GM23338 (cell line): ENCODE measurements at regions not wholly inside any gene's neighbourhood (a gene's known extent, or its start where the extent isn't known, plus 50 kb on each side); places are given as distances from the start of the nearest gene placed in this dataset. TPM values are rescaled to one million over a fixed set of nuclear protein-coding genes. Genes with fewer than 3 reads are reported as not detected.

Experiments
- ATAC-seq: fragments of 200-7000 bp; cut with Tn5 transposase; 3 replicates; pipeline ENCODE4 v1.9.1; 2020
- DNase-seq: peaks from one replicate; pipeline ENCODE4 v3.0.0-alpha.2; 2015; ENCODE audit warnings: low spot score
- H2AFZ ChIP-seq: fragments of 200-600 bp; sonication (generic); 2 replicates; pipeline ENCODE4 v1.8.0; 2016; ENCODE audit warnings: antibody characterized with exemption, mild to moderate bottlenecking, moderate library complexity
- H3F3A ChIP-seq: fragments of 200-600 bp; sonication (generic); replicated peaks from 2 replicates; pipeline ENCODE4 v1.8.0; 2017; ENCODE audit warnings: antibody characterized with exemption, mixed run types, low read depth
- H3K27ac ChIP-seq: fragments of 200-600 bp; sonication (generic); 2 replicates; pipeline ENCODE4 v1.6.1; 2016; ENCODE audit warnings: low read depth
- H3K27me3 ChIP-seq: fragments of 200-600 bp; sonication (generic); 2 replicates; pipeline ENCODE4 v1.8.0; 2016; ENCODE audit warnings: mild to moderate bottlenecking, mixed run types, moderate library complexity; ENCODE audit not compliant: insufficient read depth
- H3K36me3 ChIP-seq: fragments of 200-600 bp; sonication (generic); 2 replicates; pipeline ENCODE4 v1.8.0; 2016; ENCODE audit warnings: mild to moderate bottlenecking; ENCODE audit not compliant: insufficient read depth
- H3K4me1 ChIP-seq: fragments of 200-600 bp; sonication (generic); 2 replicates; pipeline ENCODE4 v1.8.0; 2016; ENCODE audit warnings: mild to moderate bottlenecking, moderate library complexity; ENCODE audit not compliant: insufficient read depth
- H3K4me2 ChIP-seq: fragments of 200-600 bp; sonication (generic); 2 replicates; pipeline ENCODE4 v1.7.1; 2017; ENCODE audit warnings: mixed run types
- H3K4me3 ChIP-seq: fragments of 200-600 bp; sonication (generic); 2 replicates; pipeline ENCODE4 v1.6.1; 2016; ENCODE audit warnings: mixed run types
- H3K79me2 ChIP-seq: fragments of 200-600 bp; sonication (generic); replicated peaks from 2 replicates; pipeline ENCODE4 v1.8.0; 2017; ENCODE audit warnings: mild to moderate bottlenecking; ENCODE audit not compliant: insufficient read depth
- H3K9me2 ChIP-seq: fragments of 200-600 bp; sonication (generic); 2 replicates; pipeline ENCODE4 v1.8.0; 2017; ENCODE audit not compliant: insufficient read depth
- H4K20me1 ChIP-seq: fragments of 200-600 bp; sonication (generic); replicated peaks from 2 replicates; pipeline ENCODE4 v1.8.0; 2017; ENCODE audit warnings: mild to moderate bottlenecking; ENCODE audit not compliant: insufficient read depth
- H3K27ac Mint-ChIP-seq: 2 replicates; pipeline ENCODE4 v1.8.0; 2020; ENCODE audit warnings: inconsistent platforms, mild to moderate bottlenecking, moderate library complexity, mixed read lengths
- H3K27me3 Mint-ChIP-seq: 3 replicates; pipeline ENCODE4 v1.8.0; 2022; ENCODE audit warnings: low read depth, mild to moderate bottlenecking, moderate library complexity, mixed read lengths, inconsistent platforms; ENCODE audit not compliant: insufficient read depth, poor library complexity
- H3K36me3 Mint-ChIP-seq: 3 replicates; pipeline ENCODE4 v1.8.0; 2021; ENCODE audit warnings: low read depth, mild to moderate bottlenecking, inconsistent platforms, moderate library complexity, mixed read lengths
- H3K4me1 Mint-ChIP-seq: 3 replicates; pipeline ENCODE4 v1.8.0; 2020; ENCODE audit warnings: mild to moderate bottlenecking, inconsistent platforms, mixed read lengths
- H3K4me3 Mint-ChIP-seq: 3 replicates; pipeline ENCODE4 v1.8.0; 2021; ENCODE audit warnings: moderate library complexity, mild to moderate bottlenecking, inconsistent platforms, mixed read lengths
- H3K9me3 Mint-ChIP-seq: 3 replicates; pipeline ENCODE4 v1.8.0; 2020; ENCODE audit warnings: moderate library complexity, mild to moderate bottlenecking, inconsistent platforms, mixed read lengths
- CREB1 ChIP-seq: fragments of 250-450 bp; sonication (Bioruptor Pico); IDR thresholded peaks from 2 replicates; pipeline ENCODE4 v1.5.0; 2020; ENCODE audit warnings: low read depth, mild to moderate bottlenecking, moderate library complexity
- EZH2phosphoT487 ChIP-seq: fragments of 200-600 bp; sonication (generic); IDR thresholded peaks from one replicate; pipeline ENCODE4 v1.8.1; 2018; ENCODE audit warnings: antibody characterized with exemption; ENCODE audit not compliant: unreplicated experiment
- POLR2AphosphoS5 ChIP-seq: IDR thresholded peaks from 2 replicates; pipeline ENCODE4 v1.6.1; 2016; ENCODE audit warnings: antibody characterized with exemption, low read depth
- ZNF331 ChIP-seq: fragments of 250-450 bp; sonication (Bioruptor Pico); IDR thresholded peaks from 2 replicates; pipeline ENCODE4 v1.5.0; 2020; ENCODE audit warnings: low read depth, mild to moderate bottlenecking, moderate library complexity
- small RNA-seq: library from RNA; depleted of rRNA; stranded (forward); fragments of <200 nt; gene quantifications from one replicate; pipeline ENCODE3, GENCODE V24; 2014; ENCODE audit warnings: low replicate concordance
- TF ChIP-seq, protein P1 (sequence below), 2 experiments: fragments of 200-600 bp in 1 of 2; sonication (generic) in 1 of 2; conservative IDR thresholded peaks; 2 replicates each; pipeline versions ENCODE4 v1.5.1 to v1.6.1; 2016 to 2017; ENCODE audit warnings: antibody characterized with exemption in 2 of 2, low read depth in 2 of 2, mild to moderate bottlenecking in 2 of 2, moderate library complexity in 1 of 2
- TF ChIP-seq, protein P2 (sequence below): IDR thresholded peaks from one replicate; pipeline ENCODE4 v1.6.1; 2018; ENCODE audit warnings: antibody characterized with exemption; ENCODE audit not compliant: unreplicated experiment

DNA sequence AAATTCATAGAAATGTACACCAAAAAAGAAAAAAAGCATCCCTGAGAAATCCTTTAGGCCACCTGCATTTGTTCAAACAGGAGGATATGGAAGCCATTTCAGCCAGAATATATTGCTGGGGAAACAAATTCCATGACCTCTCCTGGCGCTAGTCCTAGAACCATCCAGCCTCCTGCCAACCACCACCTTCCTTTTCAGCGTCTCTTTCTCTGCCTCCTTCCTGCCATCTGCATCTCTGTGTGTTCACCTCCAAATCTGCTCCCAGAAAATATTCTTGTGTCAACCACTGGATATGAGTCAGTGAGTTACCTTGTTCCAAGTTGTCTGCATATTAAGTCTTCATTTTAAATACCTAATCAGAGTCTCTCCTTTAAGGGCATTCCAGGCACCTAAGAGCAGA is 50.6 kb upstream of the NPY start:
- no peaks in the 10 kb centered on the region for H3K79me2 ChIP-seq
- no peaks in the 10 kb centered on the region for H3K9me3 Mint-ChIP-seq
- H3K4me1 ChIP-seq = peaks cover 43% of the 10 kb centered on the region
- no peaks in the 10 kb centered on the region for H3K27me3 Mint-ChIP-seq
- H2AFZ ChIP-seq = peak overlapping the region; percentile 16; the same call in 1 of the 2 replicates
- H3K27ac Mint-ChIP-seq = no peak overlapping the region
- H3F3A ChIP-seq = no peaks in the 10 kb centered on the region
- no peak overlapping the region for H3K27ac ChIP-seq
- TF ChIP-seq CREB1 (CRISPR knock-in tag) (no peak), EZH2phosphoT487 (no peak), ZNF331 (CRISPR knock-in tag) (no peak), POLR2AphosphoS5 (no peak)
- TF ChIP-seq, protein P1, sequence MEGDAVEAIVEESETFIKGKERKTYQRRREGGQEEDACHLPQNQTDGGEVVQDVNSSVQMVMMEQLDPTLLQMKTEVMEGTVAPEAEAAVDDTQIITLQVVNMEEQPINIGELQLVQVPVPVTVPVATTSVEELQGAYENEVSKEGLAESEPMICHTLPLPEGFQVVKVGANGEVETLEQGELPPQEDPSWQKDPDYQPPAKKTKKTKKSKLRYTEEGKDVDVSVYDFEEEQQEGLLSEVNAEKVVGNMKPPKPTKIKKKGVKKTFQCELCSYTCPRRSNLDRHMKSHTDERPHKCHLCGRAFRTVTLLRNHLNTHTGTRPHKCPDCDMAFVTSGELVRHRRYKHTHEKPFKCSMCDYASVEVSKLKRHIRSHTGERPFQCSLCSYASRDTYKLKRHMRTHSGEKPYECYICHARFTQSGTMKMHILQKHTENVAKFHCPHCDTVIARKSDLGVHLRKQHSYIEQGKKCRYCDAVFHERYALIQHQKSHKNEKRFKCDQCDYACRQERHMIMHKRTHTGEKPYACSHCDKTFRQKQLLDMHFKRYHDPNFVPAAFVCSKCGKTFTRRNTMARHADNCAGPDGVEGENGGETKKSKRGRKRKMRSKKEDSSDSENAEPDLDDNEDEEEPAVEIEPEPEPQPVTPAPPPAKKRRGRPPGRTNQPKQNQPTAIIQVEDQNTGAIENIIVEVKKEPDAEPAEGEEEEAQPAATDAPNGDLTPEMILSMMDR (conservative IDR thresholded peaks at IDR 0.05; ENCODE audit: low read depth in 2 of 2) = no peak
- TF ChIP-seq, protein P2, sequence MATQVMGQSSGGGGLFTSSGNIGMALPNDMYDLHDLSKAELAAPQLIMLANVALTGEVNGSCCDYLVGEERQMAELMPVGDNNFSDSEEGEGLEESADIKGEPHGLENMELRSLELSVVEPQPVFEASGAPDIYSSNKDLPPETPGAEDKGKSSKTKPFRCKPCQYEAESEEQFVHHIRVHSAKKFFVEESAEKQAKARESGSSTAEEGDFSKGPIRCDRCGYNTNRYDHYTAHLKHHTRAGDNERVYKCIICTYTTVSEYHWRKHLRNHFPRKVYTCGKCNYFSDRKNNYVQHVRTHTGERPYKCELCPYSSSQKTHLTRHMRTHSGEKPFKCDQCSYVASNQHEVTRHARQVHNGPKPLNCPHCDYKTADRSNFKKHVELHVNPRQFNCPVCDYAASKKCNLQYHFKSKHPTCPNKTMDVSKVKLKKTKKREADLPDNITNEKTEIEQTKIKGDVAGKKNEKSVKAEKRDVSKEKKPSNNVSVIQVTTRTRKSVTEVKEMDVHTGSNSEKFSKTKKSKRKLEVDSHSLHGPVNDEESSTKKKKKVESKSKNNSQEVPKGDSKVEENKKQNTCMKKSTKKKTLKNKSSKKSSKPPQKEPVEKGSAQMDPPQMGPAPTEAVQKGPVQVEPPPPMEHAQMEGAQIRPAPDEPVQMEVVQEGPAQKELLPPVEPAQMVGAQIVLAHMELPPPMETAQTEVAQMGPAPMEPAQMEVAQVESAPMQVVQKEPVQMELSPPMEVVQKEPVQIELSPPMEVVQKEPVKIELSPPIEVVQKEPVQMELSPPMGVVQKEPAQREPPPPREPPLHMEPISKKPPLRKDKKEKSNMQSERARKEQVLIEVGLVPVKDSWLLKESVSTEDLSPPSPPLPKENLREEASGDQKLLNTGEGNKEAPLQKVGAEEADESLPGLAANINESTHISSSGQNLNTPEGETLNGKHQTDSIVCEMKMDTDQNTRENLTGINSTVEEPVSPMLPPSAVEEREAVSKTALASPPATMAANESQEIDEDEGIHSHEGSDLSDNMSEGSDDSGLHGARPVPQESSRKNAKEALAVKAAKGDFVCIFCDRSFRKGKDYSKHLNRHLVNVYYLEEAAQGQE = no peak
- DNase-seq (no peak), ATAC-seq (no peak)
- H3K4me3 ChIP-seq = no peak overlapping the region
- H3K4me3 Mint-ChIP-seq = no peak overlapping the region
- H3K36me3 Mint-ChIP-seq = no peaks in the 10 kb centered on the region
- H3K4me2 ChIP-seq = no peak overlapping the region
- H3K27me3 ChIP-seq = no peaks in the 10 kb centered on the region
- H4K20me1 ChIP-seq = no peaks in the 10 kb centered on the region
- H3K9me2 ChIP-seq = 0 out of 2 replicates have a peak, but pooled peaks cover 4% of the 10 kb centered on the region
- no peaks in the 10 kb centered on the region for H3K36me3 ChIP-seq
- peaks cover 41% of the 10 kb centered on the region for H3K4me1 Mint-ChIP-seq

Small RNAs in the stretch of these regions (small RNA-seq; reads per million reads assigned to genes)
- gene RNA5SP228 = not detected
